HG02763 (cell line): ENCODE measurements at regions not wholly inside any gene's neighbourhood (a gene's known extent, or its start where the extent isn't known, plus 50 kb on each side); places are given as distances from the start of the nearest gene placed in this dataset.
"Not testable (repeated sequence)": the region's sequence is repeated elsewhere in the genome, so short reads cannot be mapped to it uniquely, and the experiment has no call there.

Experiments
- ATAC-seq: cut with Tn5 transposase; IDR thresholded peaks from one replicate; pipeline ENCODE4 v1.9.1; 2021; ENCODE audit warnings: mild to moderate bottlenecking, moderate library complexity; ENCODE audit not compliant: unreplicated experiment

- ATAC-seq, result no peak
Observed at GRCh38 chr11:87573708-87574107, 536.0 kb downstream of the TMEM135 start.

- ATAC-seq, result no peak
Observed at GRCh38 chr11:87572881-87573280, 535.1 kb downstream of the TMEM135 start.

GRCh38 chr11:87560352-87560751 is 522.6 kb downstream of the TMEM135 start:
- ATAC-seq, result no peak

- not testable (repeated sequence) for ATAC-seq
Observed at GRCh38 chr11:87559852-87560251, 522.1 kb downstream of the TMEM135 start.

GRCh38 chr11:87555101-87555500 is 517.4 kb downstream of the TMEM135 start:
- no peak for ATAC-seq

GRCh38 chr11:87548797-87549196 is 511.1 kb downstream of the TMEM135 start:
- no peak for ATAC-seq

GRCh38 chr11:87545858-87546257 is 508.1 kb downstream of the TMEM135 start:
- ATAC-seq, result no peak

- no peak for ATAC-seq
Observed at GRCh38 chr11:87539596-87539995, 501.9 kb downstream of the TMEM135 start.

GRCh38 chr11:87536565-87536964 is 498.8 kb downstream of the TMEM135 start:
- ATAC-seq, result no peak

GRCh38 chr11:87536016-87536415 is 498.3 kb downstream of the TMEM135 start:
- no peak for ATAC-seq

GRCh38 chr11:87535513-87535912 is 497.8 kb downstream of the TMEM135 start:
- no peak for ATAC-seq

- not testable (repeated sequence) for ATAC-seq
Observed at GRCh38 chr11:87531835-87532234, 494.1 kb downstream of the TMEM135 start.

- ATAC-seq, result no peak
Observed at GRCh38 chr11:87529486-87529885, 491.8 kb downstream of the TMEM135 start.

- ATAC-seq, result no peak
Observed at GRCh38 chr11:87528752-87529151, 491.0 kb downstream of the TMEM135 start.

GRCh38 chr11:87523276-87523675 is 485.5 kb downstream of the TMEM135 start:
- no peak for ATAC-seq

- ATAC-seq, result no peak
Observed at GRCh38 chr11:87518266-87518665, 480.5 kb downstream of the TMEM135 start.

GRCh38 chr11:87517351-87517750 is 479.6 kb downstream of the TMEM135 start:
- ATAC-seq, result no peak

- not testable (repeated sequence) for ATAC-seq
Observed at GRCh38 chr11:87507722-87508121, 470.0 kb downstream of the TMEM135 start.

- ATAC-seq, result not testable (repeated sequence)
Observed at GRCh38 chr11:87506946-87507345, 469.2 kb downstream of the TMEM135 start.

- ATAC-seq, result no peak
Observed at GRCh38 chr11:87501388-87501787, 463.7 kb downstream of the TMEM135 start.

- not testable (repeated sequence) for ATAC-seq
Observed at GRCh38 chr11:87494936-87495335, 457.2 kb downstream of the TMEM135 start.

GRCh38 chr11:87494026-87494425 is 456.3 kb downstream of the TMEM135 start:
- not testable (repeated sequence) for ATAC-seq

GRCh38 chr11:87493516-87493915 is 455.8 kb downstream of the TMEM135 start:
- no peak for ATAC-seq

GRCh38 chr11:87491381-87491780 is 453.6 kb downstream of the TMEM135 start:
- ATAC-seq, result no peak
